Erythroblast (primary cell): ENCODE measurements at regions not wholly inside any gene's neighbourhood (a gene's known extent, or its start where the extent isn't known, plus 50 kb on each side); places are given as distances from the start of the nearest gene placed in this dataset.

Experiments
- GATA1 ChIP-seq: IDR thresholded peaks from 2 replicates; pipeline ENCODE4 v1.6.1; 2011; ENCODE audit warnings: low read depth, mild to moderate bottlenecking, control low read depth, low read length, moderate library complexity
- POLR2A ChIP-seq: IDR thresholded peaks from 2 replicates; pipeline ENCODE4 v1.6.1; 2011; ENCODE audit warnings: mild to moderate bottlenecking, low read length

DNA sequence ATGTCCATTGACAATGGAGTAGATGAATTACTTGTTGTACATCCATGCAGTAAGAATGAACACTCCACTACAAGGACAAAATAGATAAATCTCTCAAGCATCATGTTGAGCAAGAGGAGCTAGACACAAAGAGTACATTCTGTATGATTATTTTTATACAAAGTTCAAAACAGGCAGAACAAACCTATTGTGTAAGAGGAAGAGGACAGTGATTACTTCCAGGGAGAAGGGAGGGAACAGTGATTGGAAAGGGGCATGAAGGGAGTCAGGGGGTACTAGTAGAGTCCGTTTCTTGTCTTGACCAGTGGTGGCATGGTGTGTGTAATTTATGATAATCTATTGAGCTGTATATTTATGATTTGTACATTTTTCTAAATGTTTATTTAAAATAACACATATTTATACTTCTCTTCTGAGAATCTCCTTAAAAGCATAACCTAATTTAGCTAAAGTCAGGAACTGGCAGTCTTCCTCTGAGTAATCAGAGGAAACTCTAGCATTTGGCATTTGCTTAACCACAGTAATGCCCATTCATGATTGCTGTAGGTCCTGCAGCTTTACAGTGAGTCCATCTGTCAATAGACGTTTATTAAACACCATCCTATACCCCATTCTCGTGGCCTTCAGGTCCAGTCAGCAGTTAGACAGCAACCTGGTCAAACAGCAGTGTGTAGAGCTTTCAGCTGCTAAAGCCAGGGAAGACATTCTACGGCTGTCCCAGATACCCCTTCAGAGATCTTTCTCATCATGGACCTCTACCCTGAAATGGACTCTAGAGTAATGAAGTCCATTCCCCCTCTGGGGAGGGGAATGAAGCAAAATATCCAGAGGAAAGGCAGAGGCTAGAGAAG lies 114.1 kb upstream of the GALNT2 start:
- TF ChIP-seq POLR2A (no peak), GATA1 (no peak)
